GM11168 (cell line): ENCODE measurements at regions not wholly inside any gene's neighbourhood (a gene's known extent, or its start where the extent isn't known, plus 50 kb on each side); places are given as distances from the start of the nearest gene placed in this dataset.

Source experiments
- in situ Hi-C: fragments of 300-500 bp; cut with MboI; formaldehyde crosslinking; loops from one replicate; pipeline ENCODE4 v1.12.0; 2022; ENCODE audit warnings: low sequenced_read_pairs; ENCODE audit not compliant: unreplicated experiment

GRCh38 chr4:73001885-73002284 lies 67.6 kb downstream of the COX18 start:
- in situ Hi-C loops = loop anchor here (25.0 kb wide), 2 partner anchors 515 to 690 kb away; no protein-coding TSS in a partner anchor

- in situ Hi-C loops = no loop called here
These were observed 72.1 kb downstream of the COX18 start for GRCh38 chr4:72997409-72997808.

GRCh38 chr4:72994670-72995069 lies 74.8 kb downstream of the COX18 start:
- in situ Hi-C loops = no loop called here

- in situ Hi-C loops = no loop called here
These were observed 75.6 kb downstream of the COX18 start for GRCh38 chr4:72993876-72994275.

GRCh38 chr4:72991873-72992272 lies 77.6 kb downstream of the COX18 start:
- in situ Hi-C loops = no loop called here

- in situ Hi-C loops = no loop called here
These were observed 81.5 kb downstream of the COX18 start for GRCh38 chr4:72987741-72988729.

GRCh38 chr4:72984351-72984750 lies 85.2 kb downstream of the COX18 start:
- in situ Hi-C loops = no loop called here

- in situ Hi-C loops = no loop called here
These were observed 85.8 kb downstream of the COX18 start for GRCh38 chr4:72983709-72984108.

GRCh38 chr4:72977936-72978485 lies 91.5 kb downstream of the COX18 start:
- in situ Hi-C loops = no loop called here

- in situ Hi-C loops = no loop called here
These were observed 94.1 kb downstream of the COX18 start for GRCh38 chr4:72975488-72975784.

- in situ Hi-C loops = no loop called here
These were observed 94.6 kb downstream of the COX18 start for GRCh38 chr4:72974694-72975487.

GRCh38 chr4:72971572-72971971 lies 97.9 kb downstream of the COX18 start:
- in situ Hi-C loops = no loop called here

GRCh38 chr4:72970756-72971155 lies 98.8 kb downstream of the COX18 start:
- in situ Hi-C loops = no loop called here

- in situ Hi-C loops = no loop called here
These were observed 99.5 kb downstream of the COX18 start for GRCh38 chr4:72969976-72970375.

- in situ Hi-C loops = no loop called here
These were observed 102.9 kb downstream of the COX18 start for GRCh38 chr4:72966652-72967051.

GRCh38 chr4:72959411-72959810 lies 110.1 kb downstream of the COX18 start:
- in situ Hi-C loops = no loop called here

- in situ Hi-C loops = no loop called here
These were observed 114.7 kb downstream of the COX18 start for GRCh38 chr4:72954811-72955210.

GRCh38 chr4:72953571-72953970 lies 115.9 kb downstream of the COX18 start:
- in situ Hi-C loops = no loop called here

GRCh38 chr4:72951628-72952027 lies 117.9 kb downstream of the COX18 start:
- in situ Hi-C loops = no loop called here

- in situ Hi-C loops = no loop called here
These were observed 118.4 kb downstream of the COX18 start for GRCh38 chr4:72951147-72951546.

GRCh38 chr4:72948080-72948479 lies 121.4 kb downstream of the COX18 start:
- in situ Hi-C loops = no loop called here
